Loucy (cell line): ENCODE measurements at regions not wholly inside any gene's neighbourhood (a gene's known extent, or its start where the extent isn't known, plus 50 kb on each side); places are given as distances from the start of the nearest gene placed in this dataset.

Experiments used
- H2AFZ ChIP-seq: fragments of 200-600 bp; sonication (generic); 2 replicates; pipeline ENCODE4 v1.6.0; 2016; ENCODE audit warnings: antibody characterized with exemption, mild to moderate bottlenecking, low read length, moderate library complexity
- H3F3A ChIP-seq: fragments of 200-600 bp; 2 replicates; pipeline ENCODE4 v1.6.0; 2016; ENCODE audit warnings: antibody characterized with exemption, low read depth, mild to moderate bottlenecking
- H3K27me3 ChIP-seq: fragments of 200-600 bp; sonication (generic); 2 replicates; pipeline ENCODE4 v1.6.1; 2014; ENCODE audit warnings: low read length, mild to moderate bottlenecking; ENCODE audit not compliant: insufficient read depth, poor library complexity, severe bottlenecking
- H3K36me3 ChIP-seq: fragments of 200-600 bp; sonication (generic); 2 replicates; pipeline ENCODE4 v1.6.1; 2016; ENCODE audit warnings: low read length; ENCODE audit not compliant: insufficient read depth
- H3K4me1 ChIP-seq: fragments of 200-600 bp; sonication (generic); 2 replicates; pipeline ENCODE4 v1.5.1; 2014; ENCODE audit warnings: low read length, mild to moderate bottlenecking; ENCODE audit not compliant: insufficient read depth, poor library complexity, severe bottlenecking
- H3K4me2 ChIP-seq: fragments of 200-600 bp; sonication (generic); 2 replicates; pipeline ENCODE4 v1.6.0; 2014; ENCODE audit warnings: antibody characterized with exemption, low read length, low read depth, mild to moderate bottlenecking; ENCODE audit not compliant: poor library complexity, severe bottlenecking
- H3K4me3 ChIP-seq: fragments of 200-600 bp; sonication (generic); 2 replicates; pipeline ENCODE4 v1.5.1; 2014; ENCODE audit warnings: low read length, mild to moderate bottlenecking, mixed read lengths; ENCODE audit not compliant: poor library complexity, severe bottlenecking
- H3K79me2 ChIP-seq: fragments of 200-600 bp; sonication (generic); 2 replicates; pipeline ENCODE4 v1.6.1; 2014; ENCODE audit warnings: low read length; ENCODE audit not compliant: insufficient read depth
- H3K9ac ChIP-seq: fragments of 200-600 bp; sonication (generic); 2 replicates; pipeline ENCODE4 v1.6.0; 2014; ENCODE audit warnings: mild to moderate bottlenecking, low read depth, low read length, moderate library complexity; ENCODE audit not compliant: poor library complexity, severe bottlenecking
- H3K9me2 ChIP-seq: fragments of 200-600 bp; sonication (generic); replicated peaks from 2 replicates; pipeline ENCODE4 v1.6.1; 2016; ENCODE audit warnings: low read depth, low read length, mixed read lengths
- H3K9me3 ChIP-seq: fragments of 200-600 bp; sonication (generic); 2 replicates; pipeline ENCODE4 v1.6.1; 2014; ENCODE audit warnings: mild to moderate bottlenecking, antibody characterized with exemption, low read length, low read depth; ENCODE audit not compliant: insufficient read depth
- H4K20me1 ChIP-seq: fragments of 200-600 bp; sonication (generic); 2 replicates; pipeline ENCODE4 v1.6.0; 2014; ENCODE audit warnings: antibody characterized with exemption, low read length, mild to moderate bottlenecking; ENCODE audit not compliant: insufficient read depth, poor library complexity, severe bottlenecking
- CTCF ChIP-seq: fragments of 200-600 bp; sonication (generic); conservative IDR thresholded peaks from 2 replicates; pipeline ENCODE4 v1.5.1; 2014; ENCODE audit warnings: mild to moderate bottlenecking, antibody characterized with exemption, low read length
- EZH2phosphoT487 ChIP-seq: fragments of 200-600 bp; IDR thresholded peaks from 2 replicates; pipeline ENCODE4 v1.6.1; 2018; ENCODE audit warnings: antibody characterized with exemption, mild to moderate bottlenecking, moderate library complexity, borderline replicate concordance

GRCh38 chr6:1087154-1087843 lies 224.6 kb upstream of the FOXQ1 start:
- H3K27me3 ChIP-seq = no peaks in the 10 kb centered on the region
- peaks cover 6% of the 10 kb centered on the region for H3K4me1 ChIP-seq
- H3F3A ChIP-seq = no peaks in the 10 kb centered on the region
- no peaks in the 10 kb centered on the region for H3K9me3 ChIP-seq
- no peaks in the 10 kb centered on the region for H3K79me2 ChIP-seq
- H3K4me3 ChIP-seq = no peak overlapping the region
- no peak overlapping the region for H3K4me2 ChIP-seq
- H3K36me3 ChIP-seq = no peaks in the 10 kb centered on the region
- H2AFZ ChIP-seq = peak overlapping the region; percentile 22
- no peaks in the 10 kb centered on the region for H3K9me2 ChIP-seq
- TF ChIP-seq EZH2phosphoT487 = no peak
- no peak overlapping the region for H3K9ac ChIP-seq
- no peaks in the 10 kb centered on the region for H4K20me1 ChIP-seq

DNA sequence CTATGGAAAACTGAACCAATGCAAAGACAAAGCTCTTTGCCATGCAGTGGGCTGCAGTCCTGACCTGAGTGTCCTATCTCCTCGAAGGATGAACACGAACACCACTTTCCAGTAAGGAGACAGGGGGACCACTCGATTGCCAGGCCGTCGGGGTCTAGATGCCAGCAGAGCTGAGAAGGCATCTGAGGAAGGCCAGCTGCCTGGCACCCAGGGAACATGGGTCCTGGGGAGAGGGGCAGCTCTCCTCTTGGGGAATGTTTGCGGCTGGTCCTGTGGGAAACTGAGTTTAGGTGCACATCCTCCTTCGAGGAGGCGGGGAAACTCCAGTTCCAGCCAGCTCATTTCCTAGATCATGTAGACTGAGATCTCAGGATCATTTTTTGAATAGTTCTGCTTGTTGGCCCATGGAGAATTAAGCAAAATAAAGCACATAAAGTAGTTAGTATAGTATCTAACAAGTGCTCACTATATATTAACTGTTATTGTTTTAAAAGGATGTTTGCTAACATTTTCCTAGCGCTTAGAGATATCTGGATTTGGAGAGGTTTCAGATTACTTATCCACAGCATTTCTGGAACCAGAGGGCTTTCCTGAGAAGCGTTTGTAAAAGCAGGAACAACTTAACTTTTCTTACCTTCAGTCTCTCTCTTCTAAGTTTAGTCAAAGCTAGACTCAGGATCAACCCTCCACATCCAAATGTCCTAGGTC lies 225.3 kb upstream of the FOXQ1 start:
- H3K79me2 ChIP-seq = no peaks in the 10 kb centered on the region
- H3K9me3 ChIP-seq = no peaks in the 10 kb centered on the region

DNA sequence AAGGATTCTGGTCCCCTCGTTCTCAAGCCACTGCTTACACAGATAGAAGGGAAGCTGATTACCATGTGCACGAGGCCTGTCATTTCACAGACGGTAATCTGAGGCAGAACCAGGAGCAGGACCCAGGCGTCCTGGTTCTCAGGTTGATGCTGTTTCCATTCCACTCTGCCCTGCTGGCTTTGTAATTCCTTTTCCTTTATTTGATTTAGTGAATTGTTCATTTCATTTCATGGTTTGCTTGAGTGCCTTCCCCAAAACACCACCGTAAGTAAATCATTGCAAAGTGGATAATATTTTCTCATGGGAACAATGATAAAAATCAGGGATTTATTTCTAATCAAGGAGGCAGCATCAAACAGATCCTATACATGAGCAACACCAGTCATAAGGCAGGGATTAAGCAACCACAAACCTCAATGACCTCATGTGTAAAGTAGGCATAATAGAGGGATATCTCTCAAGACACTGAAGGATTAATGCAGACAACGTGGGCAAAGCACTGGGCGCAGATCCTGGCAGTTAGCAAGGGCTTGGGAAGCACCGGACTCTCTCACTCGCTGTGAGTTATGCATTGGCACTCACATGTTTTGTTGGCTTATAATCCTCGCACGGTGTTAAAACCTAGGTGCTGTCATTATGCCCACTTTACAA lies 229.5 kb upstream of the FOXQ1 start:
- Histone ChIP-seq H4K20me1 (no peaks in the 10 kb centered on the region), H3K4me3 (no peak overlapping the region), H3K4me1 (peaks cover 5% of the 10 kb centered on the region), H3K9me3 (no peaks in the 10 kb centered on the region), H3F3A (no peaks in the 10 kb centered on the region), H3K9me2 (no peaks in the 10 kb centered on the region), H2AFZ (no peak overlapping the region), H3K4me2 (no peak overlapping the region), H3K79me2 (no peaks in the 10 kb centered on the region), H3K36me3 (no peaks in the 10 kb centered on the region), H3K27me3 (no peaks in the 10 kb centered on the region), H3K9ac (no peak overlapping the region)
- TF ChIP-seq EZH2phosphoT487 = no peak
- TF ChIP-seq CTCF = no peak

More for the DNA sequence above, 225.3 kb upstream of the FOXQ1 start:
- H3K4me3 ChIP-seq = no peak overlapping the region
- TF ChIP-seq CTCF (no peak), EZH2phosphoT487 (no peak)
- H2AFZ ChIP-seq = peak overlapping the region; percentile 22
- no peak overlapping the region for H3K4me2 ChIP-seq
- no peaks in the 10 kb centered on the region for H3K9me2 ChIP-seq
- no peaks in the 10 kb centered on the region for H3K27me3 ChIP-seq
- H3F3A ChIP-seq = no peaks in the 10 kb centered on the region
- H3K36me3 ChIP-seq = no peaks in the 10 kb centered on the region
- H3K9ac ChIP-seq = no peak overlapping the region
- H3K4me1 ChIP-seq = peaks cover 6% of the 10 kb centered on the region
- H4K20me1 ChIP-seq = no peaks in the 10 kb centered on the region
